ENCODE measurements at regions not wholly inside any gene's neighbourhood (a gene's known extent, or its start where the extent isn't known, plus 50 kb on each side); places are given as distances from the start of the nearest gene placed in this dataset.
A peak's percentile ranks its signal among the peaks of the same experiment; 100 is the strongest.
"Not testable (repeated sequence)": the region's sequence is repeated elsewhere in the genome, so short reads cannot be mapped to it uniquely, and the experiment has no call there.

GRCh38 chr5:82717738-82718137, 359.5 kb downstream of the TMEM167A start:
- H3K27ac ChIP-seq (ENCODE audit: low read depth, low read length), result no peak overlapping the region
- no CpG with 5 or more reads among the region's 2 CpGs for WGBS (ENCODE audit: insufficient coverage)
- no peak overlapping the region for H3K4me3 ChIP-seq (ENCODE audit: low read depth, low read length)
- no peaks in the 10 kb centered on the region for H3K36me3 ChIP-seq (ENCODE audit: control insufficient read depth, insufficient read depth, low read length)
- H3K27me3 ChIP-seq (ENCODE audit: control insufficient read depth, insufficient read depth, low read length), result no peaks in the 10 kb centered on the region
- no peak for DNase-seq (ENCODE audit: low read depth in 4 of 6, low spot score in 6 of 6)
- no peaks in the 10 kb centered on the region for H3K4me1 ChIP-seq (ENCODE audit: control insufficient read depth, insufficient read depth, low read length)
- H3K9me3 ChIP-seq (ENCODE audit: control insufficient read depth, insufficient read depth, low read length), result no peaks in the 10 kb centered on the region

- H3K4me1 ChIP-seq (ENCODE audit: control insufficient read depth, insufficient read depth, low read length); DNase-seq (ENCODE audit: low read depth in 4 of 6, low spot score in 6 of 6); H3K9me3 ChIP-seq (ENCODE audit: control insufficient read depth, insufficient read depth, low read length); H3K36me3 ChIP-seq (ENCODE audit: control insufficient read depth, insufficient read depth, low read length); H3K27me3 ChIP-seq (ENCODE audit: control insufficient read depth, insufficient read depth, low read length); H3K4me3 ChIP-seq (ENCODE audit: low read depth, low read length); H3K27ac ChIP-seq (ENCODE audit: low read depth, low read length): not testable (repeated sequence)
- 99% methylated on average over 21 of the region's 21 CpGs for WGBS (ENCODE audit: insufficient coverage)
Observed at GRCh38 chr5:82714732-82715131, 362.5 kb downstream of the TMEM167A start.

GRCh38 chr5:82713811-82714210, 363.4 kb downstream of the TMEM167A start:
- no peaks in the 10 kb centered on the region for H3K36me3 ChIP-seq (ENCODE audit: control insufficient read depth, insufficient read depth, low read length)
- 100% methylated on average over 1 of the region's 2 CpGs for WGBS (ENCODE audit: insufficient coverage)

GRCh38 chr5:82707741-82708140, 369.5 kb downstream of the TMEM167A start:
- DNase-seq (ENCODE audit: low read depth in 4 of 6, low spot score in 6 of 6), result no peak
- Histone ChIP-seq H3K4me3 (ENCODE audit: low read depth, low read length) (no peak overlapping the region), H3K27me3 (ENCODE audit: control insufficient read depth, insufficient read depth, low read length) (no peaks in the 10 kb centered on the region), H3K27ac (ENCODE audit: low read depth, low read length) (no peak overlapping the region), H3K4me1 (ENCODE audit: control insufficient read depth, insufficient read depth, low read length) (no peaks in the 10 kb centered on the region), H3K9me3 (ENCODE audit: control insufficient read depth, insufficient read depth, low read length) (no peaks in the 10 kb centered on the region), H3K36me3 (ENCODE audit: control insufficient read depth, insufficient read depth, low read length) (no peaks in the 10 kb centered on the region)
- WGBS (ENCODE audit: insufficient coverage), result no CpG with 5 or more reads among the region's 1 CpG

More at GRCh38 chr5:82713811-82714210, 363.4 kb downstream of the TMEM167A start:
- Histone ChIP-seq H3K4me1 (ENCODE audit: control insufficient read depth, insufficient read depth, low read length) (no peaks in the 10 kb centered on the region), H3K27ac (ENCODE audit: low read depth, low read length) (no peak overlapping the region), H3K9me3 (ENCODE audit: control insufficient read depth, insufficient read depth, low read length) (no peaks in the 10 kb centered on the region), H3K4me3 (ENCODE audit: low read depth, low read length) (no peak overlapping the region), H3K27me3 (ENCODE audit: control insufficient read depth, insufficient read depth, low read length) (no peaks in the 10 kb centered on the region)
- DNase-seq (ENCODE audit: low read depth in 4 of 6, low spot score in 6 of 6), result no peak

GRCh38 chr5:82704381-82704780, 372.8 kb downstream of the TMEM167A start:
- Histone ChIP-seq H3K27ac (ENCODE audit: low read depth, low read length) (no peak overlapping the region), H3K36me3 (ENCODE audit: control insufficient read depth, insufficient read depth, low read length) (no peaks in the 10 kb centered on the region), H3K4me1 (ENCODE audit: control insufficient read depth, insufficient read depth, low read length) (no peaks in the 10 kb centered on the region), H3K9me3 (ENCODE audit: control insufficient read depth, insufficient read depth, low read length) (no peaks in the 10 kb centered on the region), H3K4me3 (ENCODE audit: low read depth, low read length) (no peak overlapping the region), H3K27me3 (ENCODE audit: control insufficient read depth, insufficient read depth, low read length) (no peaks in the 10 kb centered on the region)
- peak in 1 of 6 donors; percentile 65 for DNase-seq (ENCODE audit: low read depth in 4 of 6, low spot score in 6 of 6)
- WGBS (ENCODE audit: insufficient coverage), result 59% methylated on average over 2 of the region's 2 CpGs

- H3K36me3 ChIP-seq (ENCODE audit: control insufficient read depth, insufficient read depth, low read length), result no peaks in the 10 kb centered on the region
- H3K27ac ChIP-seq (ENCODE audit: low read depth, low read length), result no peak overlapping the region
- no CpG with 5 or more reads among the region's 1 CpG for WGBS (ENCODE audit: insufficient coverage)
- DNase-seq (ENCODE audit: low read depth in 4 of 6, low spot score in 6 of 6), result no peak
- H3K9me3 ChIP-seq (ENCODE audit: control insufficient read depth, insufficient read depth, low read length), result no peaks in the 10 kb centered on the region
- no peak overlapping the region for H3K4me3 ChIP-seq (ENCODE audit: low read depth, low read length)
- no peaks in the 10 kb centered on the region for H3K4me1 ChIP-seq (ENCODE audit: control insufficient read depth, insufficient read depth, low read length)
- H3K27me3 ChIP-seq (ENCODE audit: control insufficient read depth, insufficient read depth, low read length), result no peaks in the 10 kb centered on the region
Observed at GRCh38 chr5:82702046-82702445, 375.1 kb downstream of the TMEM167A start.

- Histone ChIP-seq H3K4me3 (ENCODE audit: low read depth, low read length) (no peak overlapping the region), H3K4me1 (ENCODE audit: control insufficient read depth, insufficient read depth, low read length) (no peaks in the 10 kb centered on the region), H3K27ac (ENCODE audit: low read depth, low read length) (no peak overlapping the region), H3K27me3 (ENCODE audit: control insufficient read depth, insufficient read depth, low read length) (no peaks in the 10 kb centered on the region), H3K9me3 (ENCODE audit: control insufficient read depth, insufficient read depth, low read length) (no peaks in the 10 kb centered on the region), H3K36me3 (ENCODE audit: control insufficient read depth, insufficient read depth, low read length) (no peaks in the 10 kb centered on the region)
- 94% methylated on average over 2 of the region's 6 CpGs for WGBS (ENCODE audit: insufficient coverage)
- peak in 1 of 6 donors; percentile 32 for DNase-seq (ENCODE audit: low read depth in 4 of 6, low spot score in 6 of 6)
Observed at GRCh38 chr5:82699737-82700136, 377.5 kb downstream of the TMEM167A start.

- H3K4me3 ChIP-seq (ENCODE audit: low read depth, low read length), result no peak overlapping the region
- WGBS (ENCODE audit: insufficient coverage), result no CpG with 5 or more reads among the region's 1 CpG
Observed at GRCh38 chr5:82698026-82698425, 379.2 kb downstream of the TMEM167A start.

GRCh38 chr5:82694711-82695285, 382.4 kb downstream of the TMEM167A start:
- H3K4me1 ChIP-seq (ENCODE audit: control insufficient read depth, insufficient read depth, low read length), result no peaks in the 10 kb centered on the region
- H3K9me3 ChIP-seq (ENCODE audit: control insufficient read depth, insufficient read depth, low read length), result no peaks in the 10 kb centered on the region
- H3K27me3 ChIP-seq (ENCODE audit: control insufficient read depth, insufficient read depth, low read length), result no peaks in the 10 kb centered on the region
- 94% methylated on average over 2 of the region's 2 CpGs for WGBS (ENCODE audit: insufficient coverage)
- H3K27ac ChIP-seq (ENCODE audit: low read depth, low read length), result no peak overlapping the region
- no peak for DNase-seq (ENCODE audit: low read depth in 4 of 6, low spot score in 6 of 6)
- H3K4me3 ChIP-seq (ENCODE audit: low read depth, low read length), result no peak overlapping the region
- no peaks in the 10 kb centered on the region for H3K36me3 ChIP-seq (ENCODE audit: control insufficient read depth, insufficient read depth, low read length)

More at GRCh38 chr5:82698026-82698425, 379.2 kb downstream of the TMEM167A start:
- H3K36me3 ChIP-seq (ENCODE audit: control insufficient read depth, insufficient read depth, low read length), result no peaks in the 10 kb centered on the region
- no peaks in the 10 kb centered on the region for H3K9me3 ChIP-seq (ENCODE audit: control insufficient read depth, insufficient read depth, low read length)
- H3K27me3 ChIP-seq (ENCODE audit: control insufficient read depth, insufficient read depth, low read length), result no peaks in the 10 kb centered on the region
- no peak for DNase-seq (ENCODE audit: low read depth in 4 of 6, low spot score in 6 of 6)
- H3K27ac ChIP-seq (ENCODE audit: low read depth, low read length), result no peak overlapping the region
- H3K4me1 ChIP-seq (ENCODE audit: control insufficient read depth, insufficient read depth, low read length), result no peaks in the 10 kb centered on the region

- Histone ChIP-seq H3K36me3 (ENCODE audit: control insufficient read depth, insufficient read depth, low read length) (no peaks in the 10 kb centered on the region), H3K9me3 (ENCODE audit: control insufficient read depth, insufficient read depth, low read length) (no peaks in the 10 kb centered on the region), H3K4me1 (ENCODE audit: control insufficient read depth, insufficient read depth, low read length) (no peaks in the 10 kb centered on the region), H3K4me3 (ENCODE audit: low read depth, low read length) (no peak overlapping the region), H3K27me3 (ENCODE audit: control insufficient read depth, insufficient read depth, low read length) (no peaks in the 10 kb centered on the region), H3K27ac (ENCODE audit: low read depth, low read length) (no peak overlapping the region)
- no CpG with 5 or more reads among the region's 2 CpGs for WGBS (ENCODE audit: insufficient coverage)
- DNase-seq (ENCODE audit: low read depth in 4 of 6, low spot score in 6 of 6), result no peak
Observed at GRCh38 chr5:82692826-82693225, 384.4 kb downstream of the TMEM167A start.
